ENCODE measurements at regions not wholly inside any gene's neighbourhood (a gene's known extent, or its start where the extent isn't known, plus 50 kb on each side); places are given as distances from the start of the nearest gene placed in this dataset.

GRCh38 chr10:125475815-125476214 lies 207.1 kb downstream of the TEX36 start:
- no peak overlapping the region for H3K4me3 Mint-ChIP-seq
- CTCF ChIA-PET = no interaction called here
- DNase-seq = no peak
- H3K36me3 Mint-ChIP-seq = no peaks in the 10 kb centered on the region
- no peaks in the 10 kb centered on the region for H3K4me1 Mint-ChIP-seq
- H3K27ac Mint-ChIP-seq = no peak overlapping the region
- H3K27me3 Mint-ChIP-seq = no peaks in the 10 kb centered on the region
- no peaks in the 10 kb centered on the region for H3K9me3 Mint-ChIP-seq

DNA sequence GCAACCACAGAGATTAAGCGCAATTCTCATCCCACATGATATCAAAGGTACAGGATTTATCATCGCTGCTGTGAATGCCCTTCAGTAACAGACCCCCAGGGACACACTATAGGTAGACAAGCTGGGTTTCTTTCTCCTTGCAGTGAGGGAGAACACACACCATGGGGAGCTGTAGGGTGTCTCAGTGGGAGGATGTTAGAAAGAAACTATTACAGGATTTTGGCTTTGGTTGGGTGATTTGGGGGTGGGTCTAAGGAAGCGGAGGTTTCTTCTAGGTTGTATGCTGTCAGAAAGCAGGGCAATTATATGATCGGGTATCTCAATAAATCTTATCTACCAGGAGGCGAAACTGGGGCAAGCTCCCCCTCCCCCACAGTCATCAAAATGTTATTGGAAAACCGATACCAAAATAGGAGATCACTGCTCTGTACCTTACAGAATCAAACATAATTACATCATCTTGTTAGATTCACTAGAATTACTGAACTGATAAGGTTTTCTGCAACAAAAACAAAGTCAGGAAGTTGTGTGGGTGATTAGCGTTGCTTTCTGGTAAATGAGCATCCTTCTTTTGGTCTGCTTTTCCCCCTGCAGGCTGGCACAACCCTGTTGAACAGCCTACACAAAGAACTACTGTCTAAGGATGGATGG lies 209.7 kb downstream of the TEX36 start:
- CTCF ChIA-PET = no interaction called here
- Mint-ChIP-seq H3K27ac (no peak overlapping the region), H3K4me3 (no peak overlapping the region), H3K4me1 (no peaks in the 10 kb centered on the region), H3K9me3 (no peaks in the 10 kb centered on the region), H3K27me3 (no peaks in the 10 kb centered on the region), H3K36me3 (no peaks in the 10 kb centered on the region)
- no peak for DNase-seq

DNA sequence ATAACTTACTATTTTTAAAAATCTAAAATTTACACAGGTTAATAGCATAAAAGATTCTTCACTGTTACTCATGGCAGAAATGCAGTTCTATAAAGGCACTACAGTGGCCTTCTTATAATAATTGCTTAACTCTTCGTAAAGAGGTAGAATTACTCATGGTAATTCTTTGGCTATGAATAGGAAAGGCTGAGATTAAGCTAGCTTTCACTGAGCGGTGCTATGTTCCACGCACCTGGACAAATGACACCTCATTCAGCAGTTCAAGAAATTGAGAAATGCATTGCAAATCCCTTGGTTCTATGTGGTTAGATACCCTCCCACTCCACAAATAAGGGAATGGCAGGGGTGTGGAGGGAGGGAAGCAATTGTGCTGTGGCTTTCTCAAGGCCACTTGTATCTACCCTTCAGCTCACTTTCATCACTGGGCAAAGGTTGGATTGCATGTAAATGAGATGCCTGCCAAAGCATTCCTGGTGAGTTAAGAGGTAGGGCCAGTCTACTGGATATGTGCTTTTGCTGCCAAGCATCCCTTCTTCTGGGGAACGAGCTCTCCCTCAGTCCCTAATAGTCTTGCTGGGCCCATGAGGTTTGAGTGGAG lies 210.9 kb downstream of the TEX36 start:
- CTCF ChIA-PET = no interaction called here
- no peaks in the 10 kb centered on the region for H3K27me3 Mint-ChIP-seq

GRCh38 chr10:125468278-125468677 lies 214.7 kb downstream of the TEX36 start:
- CTCF ChIA-PET = no interaction called here

More for the DNA sequence above, 210.9 kb downstream of the TEX36 start:
- Mint-ChIP-seq H3K9me3 (no peaks in the 10 kb centered on the region), H3K36me3 (no peaks in the 10 kb centered on the region), H3K4me1 (no peaks in the 10 kb centered on the region), H3K4me3 (no peak overlapping the region), H3K27ac (no peak overlapping the region)
- DNase-seq = no peak

GRCh38 chr10:125466685-125467084 lies 216.3 kb downstream of the TEX36 start:
- Mint-ChIP-seq H3K9me3 (no peaks in the 10 kb centered on the region), H3K27ac (no peak overlapping the region), H3K4me3 (no peak overlapping the region), H3K27me3 (no peaks in the 10 kb centered on the region), H3K4me1 (no peaks in the 10 kb centered on the region), H3K36me3 (no peaks in the 10 kb centered on the region)
- CTCF ChIA-PET = no interaction called here
- no peak for DNase-seq

More at GRCh38 chr10:125468278-125468677, 214.7 kb downstream of the TEX36 start:
- Mint-ChIP-seq H3K27ac (no peak overlapping the region), H3K36me3 (no peaks in the 10 kb centered on the region), H3K27me3 (no peaks in the 10 kb centered on the region), H3K9me3 (no peaks in the 10 kb centered on the region), H3K4me1 (no peaks in the 10 kb centered on the region), H3K4me3 (no peak overlapping the region)
- no peak for DNase-seq

DNA sequence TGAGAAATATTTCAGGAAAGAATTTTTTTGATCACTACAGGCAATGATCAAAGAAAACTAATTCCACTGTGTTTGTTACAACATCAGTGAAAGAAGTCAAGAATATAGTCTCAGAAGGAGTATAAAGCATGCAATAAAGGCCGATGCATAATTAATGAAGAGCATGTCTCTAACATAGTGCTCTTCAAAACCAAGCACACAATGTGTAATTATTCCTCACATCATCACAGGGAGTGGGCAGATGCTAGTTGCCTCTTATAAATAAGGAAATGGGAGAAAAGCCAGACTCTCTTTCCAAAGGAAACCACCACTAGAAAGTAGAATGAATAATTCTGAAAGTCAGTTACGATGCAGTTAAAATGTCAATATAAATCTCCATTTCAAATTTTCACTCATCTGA lies 220.1 kb downstream of the TEX36 start:
- CTCF ChIA-PET = no interaction called here
- Mint-ChIP-seq H3K27me3 (no peaks in the 10 kb centered on the region), H3K4me3 (no peak overlapping the region), H3K36me3 (no peaks in the 10 kb centered on the region), H3K9me3 (no peaks in the 10 kb centered on the region), H3K4me1 (no peaks in the 10 kb centered on the region), H3K27ac (no peak overlapping the region)
- DNase-seq = no peak

- Mint-ChIP-seq H3K4me3 (no peak overlapping the region), H3K9me3 (no peaks in the 10 kb centered on the region), H3K4me1 (no peaks in the 10 kb centered on the region), H3K36me3 (no peaks in the 10 kb centered on the region), H3K27me3 (no peaks in the 10 kb centered on the region), H3K27ac (no peak overlapping the region)
- DNase-seq = no peak
- CTCF ChIA-PET = no interaction called here
Measured at GRCh38 chr10:125460326-125460725, 222.6 kb downstream of the TEX36 start.

- Mint-ChIP-seq H3K4me3 (no peak overlapping the region), H3K27me3 (no peaks in the 10 kb centered on the region), H3K27ac (no peak overlapping the region), H3K9me3 (no peaks in the 10 kb centered on the region), H3K36me3 (no peaks in the 10 kb centered on the region), H3K4me1 (no peaks in the 10 kb centered on the region)
- CTCF ChIA-PET = no interaction called here
- DNase-seq = no peak
Measured at GRCh38 chr10:125457406-125457805, 225.6 kb downstream of the TEX36 start.

DNA sequence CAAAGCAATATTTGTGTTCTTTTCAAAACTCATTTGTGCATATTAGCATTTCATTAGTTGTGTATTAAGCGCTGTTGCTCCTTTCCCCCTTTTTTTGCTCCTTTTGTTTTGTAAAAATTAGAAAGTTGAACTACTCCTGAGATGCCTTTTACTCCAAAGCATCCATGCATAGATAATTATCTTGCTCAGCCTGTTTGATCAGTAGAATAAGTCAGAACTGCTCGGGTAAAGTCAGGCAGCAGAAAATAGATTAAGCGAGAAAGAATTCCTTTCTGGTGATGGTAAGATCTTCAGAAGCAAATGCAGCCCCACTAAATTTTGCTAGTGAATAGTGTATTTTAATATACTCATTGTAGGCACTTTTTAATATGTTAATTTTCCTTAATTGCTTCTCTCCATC lies 227.1 kb downstream of the TEX36 start:
- Mint-ChIP-seq H3K36me3 (no peaks in the 10 kb centered on the region), H3K9me3 (peaks cover 4% of the 10 kb centered on the region), H3K4me1 (no peaks in the 10 kb centered on the region), H3K27me3 (no peaks in the 10 kb centered on the region), H3K27ac (no peak overlapping the region), H3K4me3 (no peak overlapping the region)
- DNase-seq = no peak
- CTCF ChIA-PET = no interaction called here

GRCh38 chr10:125455431-125455830 lies 227.5 kb downstream of the TEX36 start:
- peaks cover 4% of the 10 kb centered on the region for H3K9me3 Mint-ChIP-seq
- no peaks in the 10 kb centered on the region for H3K4me1 Mint-ChIP-seq
- DNase-seq = no peak
- CTCF ChIA-PET = no interaction called here
- H3K4me3 Mint-ChIP-seq = no peak overlapping the region
- no peaks in the 10 kb centered on the region for H3K36me3 Mint-ChIP-seq
- H3K27ac Mint-ChIP-seq = no peak overlapping the region
- H3K27me3 Mint-ChIP-seq = no peaks in the 10 kb centered on the region

DNA sequence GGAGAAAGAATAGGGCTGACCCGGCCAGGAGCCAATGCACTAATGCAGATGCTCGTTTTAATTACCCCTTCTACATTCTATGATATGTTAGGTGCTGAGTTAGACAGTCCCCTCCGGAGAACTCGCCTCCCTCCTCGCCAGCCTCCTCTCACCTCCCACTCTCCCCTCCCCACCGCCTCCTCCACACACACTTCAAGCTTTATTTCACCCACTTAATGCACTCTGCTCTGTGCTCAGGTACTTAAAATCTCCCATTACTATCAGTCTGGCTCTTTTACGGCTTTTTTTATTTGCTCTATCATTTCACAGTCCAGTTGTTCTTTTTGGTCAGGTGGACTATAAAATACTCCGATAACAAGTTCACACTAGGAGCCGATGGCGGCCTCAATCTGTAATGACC lies 231.6 kb downstream of the TEX36 start:
- no peak overlapping the region for H3K4me3 Mint-ChIP-seq

GRCh38 chr10:125450218-125450617 lies 232.7 kb downstream of the TEX36 start:
- no peaks in the 10 kb centered on the region for H3K27me3 Mint-ChIP-seq
- H3K27ac Mint-ChIP-seq = no peak overlapping the region
- no peaks in the 10 kb centered on the region for H3K4me1 Mint-ChIP-seq
- CTCF ChIA-PET = no interaction called here
- H3K9me3 Mint-ChIP-seq = peaks cover 4% of the 10 kb centered on the region
- no peaks in the 10 kb centered on the region for H3K36me3 Mint-ChIP-seq
- DNase-seq = no peak
- no peak overlapping the region for H3K4me3 Mint-ChIP-seq

More for the DNA sequence above, 231.6 kb downstream of the TEX36 start:
- Mint-ChIP-seq H3K9me3 (peaks cover 4% of the 10 kb centered on the region), H3K27me3 (no peaks in the 10 kb centered on the region), H3K36me3 (no peaks in the 10 kb centered on the region), H3K4me1 (no peaks in the 10 kb centered on the region), H3K27ac (no peak overlapping the region)
- no peak for DNase-seq
- CTCF ChIA-PET = no interaction called here

- Mint-ChIP-seq H3K27me3 (no peaks in the 10 kb centered on the region), H3K27ac (no peak overlapping the region), H3K4me1 (no peaks in the 10 kb centered on the region), H3K36me3 (no peaks in the 10 kb centered on the region), H3K4me3 (no peak overlapping the region), H3K9me3 (peaks cover 5% of the 10 kb centered on the region)
- no peak for DNase-seq
- CTCF ChIA-PET = no interaction called here
Measured at GRCh38 chr10:125449571-125449970, 233.4 kb downstream of the TEX36 start.

- H3K36me3 Mint-ChIP-seq = no peaks in the 10 kb centered on the region
- H3K27me3 Mint-ChIP-seq = no peaks in the 10 kb centered on the region
- peaks cover 9% of the 10 kb centered on the region for H3K9me3 Mint-ChIP-seq
- no peak overlapping the region for H3K27ac Mint-ChIP-seq
- no peaks in the 10 kb centered on the region for H3K4me1 Mint-ChIP-seq
- no peak for DNase-seq
- CTCF ChIA-PET = no interaction called here
- H3K4me3 Mint-ChIP-seq = no peak overlapping the region
Measured at GRCh38 chr10:125448596-125448995, 234.4 kb downstream of the TEX36 start.

- no peaks in the 10 kb centered on the region for H3K36me3 Mint-ChIP-seq
- no peaks in the 10 kb centered on the region for H3K27me3 Mint-ChIP-seq
- peaks cover 5% of the 10 kb centered on the region for H3K9me3 Mint-ChIP-seq
- H3K4me1 Mint-ChIP-seq = no peaks in the 10 kb centered on the region
- CTCF ChIA-PET = no interaction called here
- no peak overlapping the region for H3K27ac Mint-ChIP-seq
- no peak overlapping the region for H3K4me3 Mint-ChIP-seq
- DNase-seq = no peak
Measured at GRCh38 chr10:125444790-125445189, 238.2 kb downstream of the TEX36 start.

Data from activated naive CD4-positive, alpha-beta T cell treated with anti-CD3 and anti-CD28 coated beads, Interleukin-2, amount 10 ng/mL, durations not matched to agents 7 days and 5 days (primary cell).